HG03108 (cell line): ENCODE measurements at regions not wholly inside any gene's neighbourhood (a gene's known extent, or its start where the extent isn't known, plus 50 kb on each side); places are given as distances from the start of the nearest gene placed in this dataset.

Source experiments
- ATAC-seq: cut with Tn5 transposase; IDR thresholded peaks from one replicate; pipeline ENCODE4 v1.9.1; 2021; ENCODE audit warnings: moderate library complexity; ENCODE audit not compliant: unreplicated experiment

GRCh38 chr6:23403460-23403859 lies 722.6 kb upstream of the NRSN1 start:
- ATAC-seq: no peak

GRCh38 chr6:23409531-23409930 lies 716.5 kb upstream of the NRSN1 start:
- ATAC-seq: no peak

- no peak for ATAC-seq
Observed at GRCh38 chr6:23410439-23410838, 715.6 kb upstream of the NRSN1 start.

GRCh38 chr6:23412770-23413169 lies 713.2 kb upstream of the NRSN1 start:
- no peak for ATAC-seq

GRCh38 chr6:23413327-23414050 lies 712.5 kb upstream of the NRSN1 start:
- ATAC-seq: no peak

GRCh38 chr6:23414051-23414445 lies 712.0 kb upstream of the NRSN1 start:
- no peak for ATAC-seq

- ATAC-seq: no peak
Observed at GRCh38 chr6:23414922-23415321, 711.1 kb upstream of the NRSN1 start.

- ATAC-seq: no peak
Observed at GRCh38 chr6:23415819-23416427, 710.1 kb upstream of the NRSN1 start.

GRCh38 chr6:23417133-23417532 lies 708.9 kb upstream of the NRSN1 start:
- no peak for ATAC-seq

GRCh38 chr6:23418095-23418494 lies 707.9 kb upstream of the NRSN1 start:
- ATAC-seq: no peak

- ATAC-seq: no peak
Observed at GRCh38 chr6:23419046-23419445, 707.0 kb upstream of the NRSN1 start.

- ATAC-seq: no peak
Observed at GRCh38 chr6:23420659-23421350, 705.2 kb upstream of the NRSN1 start.

- no peak for ATAC-seq
Observed at GRCh38 chr6:23424584-23424983, 701.4 kb upstream of the NRSN1 start.

GRCh38 chr6:23435126-23435525 lies 690.9 kb upstream of the NRSN1 start:
- ATAC-seq: no peak

- ATAC-seq: no peak
Observed at GRCh38 chr6:23435798-23436197, 690.2 kb upstream of the NRSN1 start.

- no peak for ATAC-seq
Observed at GRCh38 chr6:23441808-23442461, 684.1 kb upstream of the NRSN1 start.

- ATAC-seq: no peak
Observed at GRCh38 chr6:23445157-23445710, 680.8 kb upstream of the NRSN1 start.

GRCh38 chr6:23446469-23446967 lies 679.5 kb upstream of the NRSN1 start:
- no peak for ATAC-seq

- ATAC-seq: no peak
Observed at GRCh38 chr6:23447731-23448130, 678.3 kb upstream of the NRSN1 start.

- ATAC-seq: no peak
Observed at GRCh38 chr6:23448281-23448680, 677.7 kb upstream of the NRSN1 start.
